Calu3 (cell line): ENCODE measurements at regions not wholly inside any gene's neighbourhood (a gene's known extent, or its start where the extent isn't known, plus 50 kb on each side); places are given as distances from the start of the nearest gene placed in this dataset.

Experiments
- BruUV-seq: library from RNA; stranded (reverse); fragments of 400-500 nt; replicated peaks from 2 replicates; lab custom pipeline; 2021; lab: Mats Ljungman, UMichigan
- CTCF ChIA-PET: fragments of 300-600 bp; sonication (Branson Sonifier 250); formaldehyde crosslinking; loops from one replicate; lab custom pipeline; 2022; ENCODE audit warnings: antibody characterized with exemption; lab: Charles Lee
- DNase-seq: peaks from one replicate; pipeline ENCODE4 v3.0.0; 2022
- H3K27ac Mint-ChIP-seq: one replicate; pipeline ENCODE4 v1.8.0; 2022; ENCODE audit warnings: mixed read lengths; ENCODE audit not compliant: unreplicated experiment
- H3K27me3 Mint-ChIP-seq: one replicate; pipeline ENCODE4 v1.8.0; 2022; ENCODE audit warnings: mixed read lengths; ENCODE audit not compliant: unreplicated experiment
- H3K36me3 Mint-ChIP-seq: one replicate; pipeline ENCODE4 v1.8.0; 2022; ENCODE audit warnings: mild to moderate bottlenecking, moderate library complexity, mixed read lengths; ENCODE audit not compliant: insufficient read depth, unreplicated experiment
- H3K4me1 Mint-ChIP-seq: one replicate; pipeline ENCODE4 v1.8.0; 2022; ENCODE audit warnings: mild to moderate bottlenecking, low read depth, mixed read lengths; ENCODE audit not compliant: unreplicated experiment
- H3K4me3 Mint-ChIP-seq: one replicate; pipeline ENCODE4 v1.8.0; 2022; ENCODE audit warnings: mild to moderate bottlenecking, low read depth, moderate library complexity, mixed read lengths; ENCODE audit not compliant: unreplicated experiment
- H3K9me3 Mint-ChIP-seq: one replicate; pipeline ENCODE4 v1.8.0; 2022; ENCODE audit warnings: low read depth, mixed read lengths; ENCODE audit not compliant: unreplicated experiment
- intact Hi-C: fragments of 100-400 bp; cut with micrococcal nuclease; formaldehyde crosslinking; loops from one replicate; pipeline ENCODE4 v1.10.0; 2022; ENCODE audit not compliant: unreplicated experiment
- TF ChIP-seq, protein P1 (sequence below): fragments of 200-600 bp; IDR thresholded peaks from one replicate; pipeline ENCODE4 v1.8.0; 2022; ENCODE audit warnings: antibody characterized with exemption; ENCODE audit not compliant: unreplicated experiment

DNA sequence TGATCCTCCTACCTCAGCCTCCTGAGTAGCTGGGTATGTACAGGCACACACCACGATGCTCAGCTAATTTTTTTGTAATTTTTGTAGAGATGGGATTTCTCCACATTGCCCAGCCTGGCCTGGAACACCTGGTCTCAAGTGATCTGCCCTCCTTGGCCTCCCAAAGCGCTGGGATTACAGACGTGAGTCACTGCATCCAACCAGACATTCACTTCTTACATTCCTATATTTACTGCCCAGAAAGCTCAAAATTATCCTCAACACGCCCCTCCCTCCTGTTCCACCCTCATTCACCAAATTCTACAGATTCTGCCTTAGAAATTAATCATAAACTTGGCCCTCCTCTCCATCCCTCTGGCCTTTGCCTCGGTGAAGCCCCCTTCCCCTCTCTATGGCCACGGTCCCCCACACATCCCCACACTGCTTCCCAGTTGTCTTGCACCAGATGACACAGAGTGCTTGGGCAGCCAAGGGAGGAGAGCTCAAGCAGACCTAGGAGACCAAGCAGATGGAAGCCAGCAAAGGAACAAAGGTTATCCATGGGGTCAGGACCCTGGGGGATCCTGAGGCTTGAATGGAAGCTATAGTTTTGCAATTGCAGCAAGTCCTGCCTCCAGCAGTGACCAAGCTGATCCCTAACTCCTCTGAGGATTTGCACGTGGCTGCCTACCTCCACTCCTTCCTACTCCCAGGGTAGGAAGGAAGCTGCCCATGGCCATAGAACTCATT, 213.2 kb upstream of the FOXN3 start:
- Mint-ChIP-seq H3K36me3 (no peaks in the 10 kb centered on the region), H3K4me3 (no peak overlapping the region), H3K27me3 (peaks cover 9% of the 10 kb centered on the region), H3K4me1 (no peaks in the 10 kb centered on the region), H3K9me3 (no peaks in the 10 kb centered on the region), H3K27ac (no peak overlapping the region)
- CTCF ChIA-PET, result no interaction called here
- intact Hi-C loops, result no loop called here
- BruUV-seq, result no TSS peak
- TF ChIP-seq, protein P1, sequence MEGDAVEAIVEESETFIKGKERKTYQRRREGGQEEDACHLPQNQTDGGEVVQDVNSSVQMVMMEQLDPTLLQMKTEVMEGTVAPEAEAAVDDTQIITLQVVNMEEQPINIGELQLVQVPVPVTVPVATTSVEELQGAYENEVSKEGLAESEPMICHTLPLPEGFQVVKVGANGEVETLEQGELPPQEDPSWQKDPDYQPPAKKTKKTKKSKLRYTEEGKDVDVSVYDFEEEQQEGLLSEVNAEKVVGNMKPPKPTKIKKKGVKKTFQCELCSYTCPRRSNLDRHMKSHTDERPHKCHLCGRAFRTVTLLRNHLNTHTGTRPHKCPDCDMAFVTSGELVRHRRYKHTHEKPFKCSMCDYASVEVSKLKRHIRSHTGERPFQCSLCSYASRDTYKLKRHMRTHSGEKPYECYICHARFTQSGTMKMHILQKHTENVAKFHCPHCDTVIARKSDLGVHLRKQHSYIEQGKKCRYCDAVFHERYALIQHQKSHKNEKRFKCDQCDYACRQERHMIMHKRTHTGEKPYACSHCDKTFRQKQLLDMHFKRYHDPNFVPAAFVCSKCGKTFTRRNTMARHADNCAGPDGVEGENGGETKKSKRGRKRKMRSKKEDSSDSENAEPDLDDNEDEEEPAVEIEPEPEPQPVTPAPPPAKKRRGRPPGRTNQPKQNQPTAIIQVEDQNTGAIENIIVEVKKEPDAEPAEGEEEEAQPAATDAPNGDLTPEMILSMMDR, result no peak
- DNase-seq, result no peak

DNA sequence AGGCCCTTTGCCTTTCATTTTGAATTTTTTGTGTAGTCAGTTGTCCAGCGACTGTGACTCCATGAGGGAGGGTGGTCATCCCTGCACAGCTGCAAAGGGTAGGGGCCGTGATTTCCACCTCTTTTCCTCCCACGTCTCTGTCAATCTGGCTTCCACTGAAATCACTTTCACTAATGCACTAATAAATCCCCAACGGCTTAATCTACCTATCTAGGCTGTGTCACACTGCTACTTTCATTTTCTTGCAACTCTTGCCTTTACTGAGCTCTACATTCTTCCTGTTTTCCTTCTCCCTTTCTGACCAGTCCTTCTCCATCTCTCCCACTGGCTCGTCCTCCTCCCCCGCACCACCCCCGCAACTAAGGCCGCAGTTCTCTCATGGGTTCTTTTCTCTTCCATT, 212.3 kb upstream of the FOXN3 start:
- Mint-ChIP-seq H3K4me3 (no peak overlapping the region), H3K27ac (no peak overlapping the region)

DNA sequence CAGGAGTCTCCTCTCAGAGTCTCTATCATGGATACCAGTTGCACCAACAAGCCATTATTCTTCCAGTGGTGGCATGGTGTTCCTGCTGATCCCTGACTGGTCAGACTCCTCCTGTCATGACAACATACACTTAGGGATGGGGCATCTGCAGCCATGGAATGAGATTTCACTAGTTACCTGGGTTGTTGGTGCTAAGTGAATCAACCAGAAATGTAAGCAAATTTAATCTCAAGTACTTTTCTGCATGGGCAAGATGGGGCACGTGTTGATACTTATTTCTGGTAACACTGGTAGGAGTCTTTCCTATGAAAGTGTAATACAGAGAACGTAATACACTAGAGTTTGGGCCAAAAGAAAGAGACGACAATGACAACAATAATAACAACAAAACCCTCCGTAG, 211.5 kb upstream of the FOXN3 start:
- no peak overlapping the region for H3K27ac Mint-ChIP-seq
- H3K36me3 Mint-ChIP-seq, result no peaks in the 10 kb centered on the region
- no TSS peak for BruUV-seq
- no peaks in the 10 kb centered on the region for H3K4me1 Mint-ChIP-seq
- DNase-seq, result no peak
- peaks cover 9% of the 10 kb centered on the region for H3K27me3 Mint-ChIP-seq
- H3K4me3 Mint-ChIP-seq, result no peak overlapping the region
- TF ChIP-seq, protein P1, result no peak
- no peaks in the 10 kb centered on the region for H3K9me3 Mint-ChIP-seq
- CTCF ChIA-PET, result no interaction called here
- intact Hi-C loops, result no loop called here

More for the DNA sequence above, 212.3 kb upstream of the FOXN3 start:
- no peaks in the 10 kb centered on the region for H3K4me1 Mint-ChIP-seq
- no peak for DNase-seq
- H3K36me3 Mint-ChIP-seq, result no peaks in the 10 kb centered on the region
- H3K27me3 Mint-ChIP-seq, result peaks cover 9% of the 10 kb centered on the region
- no TSS peak for BruUV-seq
- CTCF ChIA-PET, result no interaction called here
- no peaks in the 10 kb centered on the region for H3K9me3 Mint-ChIP-seq
- intact Hi-C loops, result no loop called here
- TF ChIP-seq, protein P1, result no peak

DNA sequence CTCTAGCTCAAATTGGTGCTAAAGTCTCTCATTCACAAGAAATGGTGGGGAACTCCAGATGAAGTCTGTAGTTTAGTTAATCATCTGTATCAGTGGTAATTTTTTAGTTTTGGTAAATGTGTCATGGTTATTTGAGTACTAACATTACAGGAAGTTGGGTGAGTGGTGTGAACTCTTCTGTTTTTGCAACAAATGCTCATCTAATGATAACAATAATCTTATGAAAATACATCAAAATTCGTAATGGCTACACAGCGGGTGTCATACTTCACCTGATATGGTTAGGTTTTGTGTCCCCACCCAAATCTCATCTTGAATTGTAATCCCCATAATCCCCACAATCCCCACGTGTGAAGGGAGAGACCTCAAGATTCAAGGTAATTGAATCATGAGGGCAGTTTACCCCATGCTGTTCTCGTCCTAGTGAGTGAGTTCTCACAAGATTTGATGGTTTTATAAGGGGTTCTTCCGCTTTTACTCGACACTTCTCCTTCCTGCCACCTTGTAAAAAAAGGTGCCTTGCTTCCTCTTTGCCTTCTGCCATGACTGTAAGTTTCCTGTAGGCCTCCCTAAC, 209.3 kb upstream of the FOXN3 start:
- H3K36me3 Mint-ChIP-seq, result no peaks in the 10 kb centered on the region
- no peak overlapping the region for H3K27ac Mint-ChIP-seq
- CTCF ChIA-PET, result no interaction called here
- H3K9me3 Mint-ChIP-seq, result no peaks in the 10 kb centered on the region
- no peak for DNase-seq
- intact Hi-C loops, result no loop called here
- H3K4me1 Mint-ChIP-seq, result no peaks in the 10 kb centered on the region
- BruUV-seq, result no TSS peak
- H3K4me3 Mint-ChIP-seq, result no peak overlapping the region
- TF ChIP-seq, protein P1, result no peak
- H3K27me3 Mint-ChIP-seq, result peaks cover 24% of the 10 kb centered on the region
